GM12865 (cell line): ENCODE measurements at regions not wholly inside any gene's neighbourhood (a gene's known extent, or its start where the extent isn't known, plus 50 kb on each side); places are given as distances from the start of the nearest gene placed in this dataset.
A peak's percentile ranks its signal among the peaks of the same experiment; 100 is the strongest.

Experiments used
- DNase-seq: peaks from one replicate; pipeline ENCODE4 v3.0.0; 2010; ENCODE audit warnings: low read depth
- H3K4me3 ChIP-seq: 2 replicates; pipeline ENCODE4 v1.5.1; 2011; ENCODE audit warnings: mild to moderate bottlenecking, low read depth, low read length, control low read depth
- TF ChIP-seq, protein P1 (sequence below): IDR thresholded peaks from 2 replicates; pipeline ENCODE4 v1.5.1; 2011; ENCODE audit warnings: low read length, control low read depth, low read depth, inconsistent platforms; ENCODE audit not compliant: insufficient read depth; ENCODE audit errors: missing control alignments

DNA sequence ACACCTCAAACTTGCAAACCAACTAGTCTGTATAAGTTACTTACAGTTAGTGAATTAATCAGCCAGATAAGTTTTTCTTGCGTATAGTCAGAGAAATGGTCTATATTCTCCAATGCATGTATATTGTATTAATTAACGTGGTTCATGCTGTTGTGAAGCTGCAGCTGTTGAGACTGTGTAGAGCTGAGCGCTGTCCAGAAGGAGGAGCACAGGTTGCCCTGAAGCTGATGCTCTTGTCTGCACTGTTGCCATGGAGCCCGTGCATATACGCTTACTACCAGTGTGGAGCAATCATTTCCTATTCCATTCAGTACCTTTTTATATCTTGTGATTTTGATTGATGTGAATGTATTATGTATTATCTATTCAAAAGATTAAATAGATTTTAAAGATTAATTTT is 74.3 kb upstream of the ARID2 start:
- TF ChIP-seq, protein P1, sequence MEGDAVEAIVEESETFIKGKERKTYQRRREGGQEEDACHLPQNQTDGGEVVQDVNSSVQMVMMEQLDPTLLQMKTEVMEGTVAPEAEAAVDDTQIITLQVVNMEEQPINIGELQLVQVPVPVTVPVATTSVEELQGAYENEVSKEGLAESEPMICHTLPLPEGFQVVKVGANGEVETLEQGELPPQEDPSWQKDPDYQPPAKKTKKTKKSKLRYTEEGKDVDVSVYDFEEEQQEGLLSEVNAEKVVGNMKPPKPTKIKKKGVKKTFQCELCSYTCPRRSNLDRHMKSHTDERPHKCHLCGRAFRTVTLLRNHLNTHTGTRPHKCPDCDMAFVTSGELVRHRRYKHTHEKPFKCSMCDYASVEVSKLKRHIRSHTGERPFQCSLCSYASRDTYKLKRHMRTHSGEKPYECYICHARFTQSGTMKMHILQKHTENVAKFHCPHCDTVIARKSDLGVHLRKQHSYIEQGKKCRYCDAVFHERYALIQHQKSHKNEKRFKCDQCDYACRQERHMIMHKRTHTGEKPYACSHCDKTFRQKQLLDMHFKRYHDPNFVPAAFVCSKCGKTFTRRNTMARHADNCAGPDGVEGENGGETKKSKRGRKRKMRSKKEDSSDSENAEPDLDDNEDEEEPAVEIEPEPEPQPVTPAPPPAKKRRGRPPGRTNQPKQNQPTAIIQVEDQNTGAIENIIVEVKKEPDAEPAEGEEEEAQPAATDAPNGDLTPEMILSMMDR, result no peak
- DNase-seq, result peak; percentile 38
- no peak overlapping the region for H3K4me3 ChIP-seq

- TF ChIP-seq, protein P1, result no peak
- no peak overlapping the region for H3K4me3 ChIP-seq
- DNase-seq, result no peak
These were observed 73.8 kb upstream of the ARID2 start for GRCh38 chr12:45655743-45656142.

DNA sequence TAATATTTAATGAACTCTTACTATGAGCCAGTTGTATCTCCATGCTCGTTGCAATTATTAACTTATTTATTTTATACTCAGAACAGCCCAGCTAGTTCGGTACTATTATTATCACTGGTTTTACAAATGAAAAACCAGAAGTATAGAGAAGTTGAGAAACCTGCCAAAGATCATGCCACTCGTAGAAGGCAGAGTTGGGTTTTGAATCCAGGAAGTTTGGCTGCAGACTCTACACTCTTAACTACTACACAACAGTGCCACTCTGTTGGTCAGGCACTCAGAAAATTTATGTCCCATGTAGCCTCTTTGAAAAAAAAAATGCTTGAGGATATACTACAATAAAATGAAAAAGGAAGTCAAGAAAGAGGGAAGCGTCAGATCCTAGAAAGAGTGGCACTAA is 71.5 kb upstream of the ARID2 start:
- no peak for DNase-seq
- TF ChIP-seq, protein P1, result no peak
- H3K4me3 ChIP-seq, result no peak overlapping the region

DNA sequence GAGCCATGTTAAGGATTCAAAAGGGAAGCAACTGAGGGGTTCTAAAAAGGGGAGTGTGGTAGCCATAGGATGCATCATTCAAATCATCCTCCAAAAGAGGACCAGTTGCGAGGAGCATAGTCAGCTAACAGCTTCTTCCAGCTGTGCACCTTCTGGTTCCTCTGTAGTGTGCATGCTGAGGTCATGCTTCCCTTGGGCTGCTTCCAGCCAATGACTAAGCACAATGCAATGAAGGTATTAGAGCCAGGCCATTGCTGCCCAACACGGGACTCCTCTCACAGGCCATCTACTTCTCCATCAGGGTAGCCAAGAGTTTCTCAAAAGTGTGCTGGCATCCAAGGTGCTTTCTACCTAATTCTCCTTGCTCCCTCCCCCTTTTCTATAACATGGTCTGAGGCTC is 69.2 kb upstream of the ARID2 start:
- TF ChIP-seq, protein P1, result no peak
- DNase-seq, result no peak
- no peak overlapping the region for H3K4me3 ChIP-seq

GRCh38 chr12:45663455-45663854 is 66.1 kb upstream of the ARID2 start:
- no peak overlapping the region for H3K4me3 ChIP-seq
- no peak for DNase-seq
- TF ChIP-seq, protein P1, result no peak

DNA sequence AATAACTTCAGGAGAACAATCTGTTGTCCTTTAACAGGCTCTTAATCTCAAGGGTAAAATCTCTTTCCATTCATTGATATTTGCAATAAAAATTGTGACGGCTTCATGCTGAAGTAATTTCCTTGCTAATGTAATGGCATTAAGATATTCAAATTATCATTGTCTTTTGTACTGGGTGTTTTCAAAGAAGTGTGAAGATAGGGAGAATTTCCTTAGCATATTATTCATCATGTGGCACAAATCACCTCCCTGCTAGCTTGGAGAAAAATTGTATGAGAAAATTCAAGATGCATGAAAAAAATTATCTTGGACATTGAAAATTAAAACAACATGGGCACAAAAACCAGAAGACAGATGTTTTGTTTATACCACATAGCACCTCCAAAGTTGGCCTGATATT is 63.6 kb upstream of the ARID2 start:
- H3K4me3 ChIP-seq, result no peak overlapping the region
- TF ChIP-seq, protein P1, result no peak
- DNase-seq, result no peak

GRCh38 chr12:45666396-45666795 is 63.1 kb upstream of the ARID2 start:
- H3K4me3 ChIP-seq, result no peak overlapping the region
- DNase-seq, result no peak
- TF ChIP-seq, protein P1, result no peak
